ENCODE measurements at regions not wholly inside any gene's neighbourhood (a gene's known extent, or its start where the extent isn't known, plus 50 kb on each side); places are given as distances from the start of the nearest gene placed in this dataset.
"Not testable (repeated sequence)": the region's sequence is repeated elsewhere in the genome, so short reads cannot be mapped to it uniquely, and the experiment has no call there.

- DNase-seq (ENCODE audit: low read depth) = no peak
These were observed 292.4 kb downstream of the GATA3 start for GRCh38 chr10:8346861-8347260.

GRCh38 chr10:8347614-8348013 is 293.1 kb downstream of the GATA3 start:
- DNase-seq (ENCODE audit: low read depth) = not testable (repeated sequence)

GRCh38 chr10:8349610-8350249 is 295.2 kb downstream of the GATA3 start:
- DNase-seq (ENCODE audit: low read depth) = no peak

GRCh38 chr10:8350250-8350967 is 295.9 kb downstream of the GATA3 start:
- no peak for DNase-seq (ENCODE audit: low read depth)

GRCh38 chr10:8352171-8353075 is 297.9 kb downstream of the GATA3 start:
- DNase-seq (ENCODE audit: low read depth) = no peak

- no peak for DNase-seq (ENCODE audit: low read depth)
These were observed 301.8 kb downstream of the GATA3 start for GRCh38 chr10:8356283-8356682.

- no peak for DNase-seq (ENCODE audit: low read depth)
These were observed 305.0 kb downstream of the GATA3 start for GRCh38 chr10:8359467-8359866.

- DNase-seq (ENCODE audit: low read depth) = no peak
These were observed 305.9 kb downstream of the GATA3 start for GRCh38 chr10:8360365-8360764.

- DNase-seq (ENCODE audit: low read depth) = no peak
These were observed 306.5 kb downstream of the GATA3 start for GRCh38 chr10:8360814-8361509.

- DNase-seq (ENCODE audit: low read depth) = no peak
These were observed 307.0 kb downstream of the GATA3 start for GRCh38 chr10:8361510-8361844.

GRCh38 chr10:8365935-8366911 is 311.7 kb downstream of the GATA3 start:
- DNase-seq (ENCODE audit: low read depth) = no peak

GRCh38 chr10:8367672-8368411 is 313.4 kb downstream of the GATA3 start:
- not testable (repeated sequence) for DNase-seq (ENCODE audit: low read depth)

GRCh38 chr10:8369666-8370065 is 315.2 kb downstream of the GATA3 start:
- no peak for DNase-seq (ENCODE audit: low read depth)

- no peak for DNase-seq (ENCODE audit: low read depth)
These were observed 319.8 kb downstream of the GATA3 start for GRCh38 chr10:8374334-8374733.

GRCh38 chr10:8375137-8375536 is 320.6 kb downstream of the GATA3 start:
- no peak for DNase-seq (ENCODE audit: low read depth)

GRCh38 chr10:8378198-8378983 is 323.9 kb downstream of the GATA3 start:
- no peak for DNase-seq (ENCODE audit: low read depth)

- DNase-seq (ENCODE audit: low read depth) = no peak
These were observed 325.7 kb downstream of the GATA3 start for GRCh38 chr10:8379906-8380832.

GRCh38 chr10:8380833-8381496 is 326.5 kb downstream of the GATA3 start:
- DNase-seq (ENCODE audit: low read depth) = no peak

Data from fibroblast of the conjunctiva (primary cell).